Natural killer cell (primary cell): ENCODE measurements at regions not wholly inside any gene's neighbourhood (a gene's known extent, or its start where the extent isn't known, plus 50 kb on each side); places are given as distances from the start of the nearest gene placed in this dataset.

Experiments used
- ATAC-seq, 3 donors: fragments of 150-1000 bp in 2 of 3; fragments of 200-7000 bp in 1 of 3; cut with Tn5 transposase; 1 replicate in 1 of 3; 2 replicates in 2 of 3; pipeline ENCODE4 v1.10.0; 2021; ENCODE audit warnings: mild to moderate bottlenecking in 2 of 3, moderate library complexity in 2 of 3
- DNase-seq, 2 donors: peaks; one replicate each; pipeline versions ENCODE4 v3.0.0 to v3.0.0-alpha.2; 2013 to 2021; ENCODE audit warnings: mixed read lengths in 1 of 2
- H3K27ac ChIP-seq: one replicate; pipeline ENCODE4 v1.5.1; 2013; ENCODE audit warnings: mild to moderate bottlenecking, low read length
- H3K27me3 ChIP-seq: one replicate; pipeline ENCODE4 v1.6.1; 2013; ENCODE audit warnings: low read length; ENCODE audit not compliant: control insufficient read depth, insufficient read depth
- H3K36me3 ChIP-seq: one replicate; pipeline ENCODE4 v1.6.1; 2013; ENCODE audit warnings: low read length; ENCODE audit not compliant: control insufficient read depth, insufficient read depth
- H3K4me1 ChIP-seq: one replicate; pipeline ENCODE4 v1.6.1; 2013; ENCODE audit warnings: low read length; ENCODE audit not compliant: control insufficient read depth, insufficient read depth
- H3K4me3 ChIP-seq: one replicate; pipeline ENCODE4 v1.5.1; 2013; ENCODE audit warnings: low read length
- H3K9me3 ChIP-seq: one replicate; pipeline ENCODE4 v1.6.1; 2013; ENCODE audit warnings: low read length; ENCODE audit not compliant: control insufficient read depth, insufficient read depth
- H3K27ac Mint-ChIP-seq, 2 donors: one replicate each; pipeline ENCODE4 v1.8.0; 2022; ENCODE audit warnings: mild to moderate bottlenecking in 2 of 2, mixed read lengths in 2 of 2, moderate library complexity in 1 of 2
- H3K27me3 Mint-ChIP-seq, 2 donors: one replicate each; pipeline ENCODE4 v1.8.0; 2022; ENCODE audit warnings: low read depth in 2 of 2, mixed read lengths in 2 of 2
- H3K36me3 Mint-ChIP-seq: one replicate; pipeline ENCODE4 v1.8.0; 2022; ENCODE audit warnings: mixed read lengths
- H3K4me1 Mint-ChIP-seq, 2 donors: one replicate each; pipeline ENCODE4 v1.8.0; 2022; ENCODE audit warnings: mixed read lengths in 2 of 2
- H3K4me3 Mint-ChIP-seq: one replicate; pipeline ENCODE4 v1.8.0; 2022; ENCODE audit warnings: mild to moderate bottlenecking, moderate library complexity, mixed read lengths
- H3K9me3 Mint-ChIP-seq, 2 donors: one replicate each; pipeline ENCODE4 v1.8.0; 2022; ENCODE audit warnings: mixed read lengths in 2 of 2
- WGBS: methylation state at CpG from one replicate; pipeline ENCODE4 v1.1.7; 2013; ENCODE audit warnings: missing lambda C conversion rate; ENCODE audit not compliant: insufficient coverage; 5-methylcytosine and 5-hydroxymethylcytosine counted together
- intact Hi-C: fragments of 100-400 bp; cut with micrococcal nuclease; formaldehyde crosslinking; loops from one replicate; pipeline ENCODE4 v1.14.2; 2022
- TF ChIP-seq, protein P1 (sequence below): fragments of 200-600 bp; IDR thresholded peaks from one replicate; pipeline ENCODE4 v1.8.0; 2022; ENCODE audit warnings: antibody characterized with exemption

DNA sequence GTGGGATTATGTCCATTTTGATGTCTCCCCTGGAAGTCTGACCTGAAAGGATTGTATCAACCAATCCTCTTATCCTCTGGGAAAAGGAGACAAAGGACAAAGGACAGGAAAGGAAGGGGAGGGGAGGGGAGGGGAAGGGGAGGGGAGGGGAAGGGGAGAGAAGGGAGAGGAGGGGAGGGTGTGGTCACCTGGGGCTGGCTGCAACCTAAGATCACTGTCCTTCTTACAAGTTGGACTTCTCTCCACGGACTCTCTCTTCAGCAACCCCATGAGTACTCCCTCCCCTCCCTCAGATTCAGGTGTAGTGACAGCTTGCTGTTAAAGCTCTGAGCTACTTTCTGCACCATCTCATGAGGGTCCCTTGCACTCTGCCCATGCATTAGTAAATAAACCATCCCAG is 58.9 kb upstream of the KLHL31 start:
- H3K36me3 Mint-ChIP-seq: no peaks in the 10 kb centered on the region
- H3K27me3 ChIP-seq: no peaks in the 10 kb centered on the region
- 95% methylated on average over 1 of the region's 1 CpG for WGBS
- peaks cover 12 to 13% of the 10 kb centered on the region in 2 donors for H3K4me1 Mint-ChIP-seq
- no peak overlapping the region for H3K4me3 ChIP-seq
- H3K27ac ChIP-seq: no peak overlapping the region
- H3K4me1 ChIP-seq: peaks cover 3% of the 10 kb centered on the region
- TF ChIP-seq, protein P1, sequence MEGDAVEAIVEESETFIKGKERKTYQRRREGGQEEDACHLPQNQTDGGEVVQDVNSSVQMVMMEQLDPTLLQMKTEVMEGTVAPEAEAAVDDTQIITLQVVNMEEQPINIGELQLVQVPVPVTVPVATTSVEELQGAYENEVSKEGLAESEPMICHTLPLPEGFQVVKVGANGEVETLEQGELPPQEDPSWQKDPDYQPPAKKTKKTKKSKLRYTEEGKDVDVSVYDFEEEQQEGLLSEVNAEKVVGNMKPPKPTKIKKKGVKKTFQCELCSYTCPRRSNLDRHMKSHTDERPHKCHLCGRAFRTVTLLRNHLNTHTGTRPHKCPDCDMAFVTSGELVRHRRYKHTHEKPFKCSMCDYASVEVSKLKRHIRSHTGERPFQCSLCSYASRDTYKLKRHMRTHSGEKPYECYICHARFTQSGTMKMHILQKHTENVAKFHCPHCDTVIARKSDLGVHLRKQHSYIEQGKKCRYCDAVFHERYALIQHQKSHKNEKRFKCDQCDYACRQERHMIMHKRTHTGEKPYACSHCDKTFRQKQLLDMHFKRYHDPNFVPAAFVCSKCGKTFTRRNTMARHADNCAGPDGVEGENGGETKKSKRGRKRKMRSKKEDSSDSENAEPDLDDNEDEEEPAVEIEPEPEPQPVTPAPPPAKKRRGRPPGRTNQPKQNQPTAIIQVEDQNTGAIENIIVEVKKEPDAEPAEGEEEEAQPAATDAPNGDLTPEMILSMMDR: no peak
- ATAC-seq: no peak
- H3K27ac Mint-ChIP-seq: no peak overlapping the region
- no peak overlapping the region for H3K4me3 Mint-ChIP-seq
- H3K9me3 Mint-ChIP-seq: no peaks in the 10 kb centered on the region
- H3K27me3 Mint-ChIP-seq: peaks cover 16 to 34% of the 10 kb centered on the region in 2 donors
- no peaks in the 10 kb centered on the region for H3K36me3 ChIP-seq
- DNase-seq: no peak
- H3K9me3 ChIP-seq: no peaks in the 10 kb centered on the region
- intact Hi-C loops: no loop called here

DNA sequence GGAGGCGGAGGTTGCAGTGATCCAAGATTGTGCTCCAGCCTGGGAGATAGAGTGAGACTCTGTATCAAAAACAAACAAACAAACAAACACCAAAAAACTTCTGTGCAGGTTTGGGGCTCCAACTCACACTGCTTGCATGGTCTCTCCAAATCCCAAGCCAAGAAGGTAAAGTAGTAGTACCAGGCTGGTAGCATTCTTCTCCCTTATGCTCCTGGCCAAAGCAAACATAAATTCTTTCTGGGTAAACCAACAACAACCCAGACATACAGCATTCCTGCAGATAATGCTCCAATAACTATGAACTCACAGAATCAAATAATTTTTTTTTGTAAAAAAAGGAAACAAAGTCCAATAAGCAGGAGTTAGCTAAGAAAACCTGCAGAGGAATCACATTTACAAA is 57.8 kb upstream of the KLHL31 start:
- Mint-ChIP-seq H3K9me3 (no peaks in the 10 kb centered on the region), H3K4me1 (peaks cover 13 to 14% of the 10 kb centered on the region in 2 donors), H3K27me3 (peaks cover 20 to 34% of the 10 kb centered on the region in 2 donors), H3K4me3 (no peak overlapping the region), H3K27ac (no peak overlapping the region), H3K36me3 (no peaks in the 10 kb centered on the region)
- intact Hi-C loops: no loop called here
- Histone ChIP-seq H3K9me3 (no peaks in the 10 kb centered on the region), H3K27me3 (no peaks in the 10 kb centered on the region), H3K27ac (no peak overlapping the region), H3K36me3 (no peaks in the 10 kb centered on the region), H3K4me3 (no peak overlapping the region), H3K4me1 (peaks cover under 1% of the 10 kb centered on the region)
- DNase-seq (no peak), ATAC-seq (no peak)
- WGBS: 100% methylated on average over 1 of the region's 1 CpG
- TF ChIP-seq, protein P1: no peak

DNA sequence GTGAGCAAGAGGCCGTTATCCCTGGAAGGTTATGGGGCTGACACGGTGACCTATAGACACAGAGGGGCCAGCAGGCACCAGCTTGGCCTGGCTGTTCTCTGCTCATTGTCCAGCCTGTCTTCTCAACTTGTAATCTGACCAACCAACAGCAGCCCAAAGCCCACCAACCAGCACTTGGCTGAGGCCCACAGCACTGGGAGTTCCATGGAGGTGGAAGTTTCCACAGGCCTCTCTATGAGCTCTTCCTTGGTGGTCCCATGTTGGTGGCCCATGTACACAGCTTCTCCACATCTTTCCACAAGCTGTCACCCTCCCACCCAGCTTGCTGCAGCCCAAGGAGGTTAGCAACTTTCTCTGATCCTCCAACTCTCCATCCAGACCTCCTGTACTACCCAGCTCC is 56.2 kb upstream of the KLHL31 start:
- Histone ChIP-seq H3K9me3 (no peaks in the 10 kb centered on the region), H3K27ac (no peak overlapping the region), H3K36me3 (no peaks in the 10 kb centered on the region), H3K27me3 (no peaks in the 10 kb centered on the region), H3K4me1 (no peaks in the 10 kb centered on the region), H3K4me3 (no peak overlapping the region)
- H3K36me3 Mint-ChIP-seq: no peaks in the 10 kb centered on the region
- peaks cover 24 to 28% of the 10 kb centered on the region in 2 donors for H3K27me3 Mint-ChIP-seq
- WGBS: 98% methylated on average over 2 of the region's 2 CpGs
- ATAC-seq (no peak), DNase-seq (no peak)
- intact Hi-C loops: no loop called here
- H3K4me1 Mint-ChIP-seq: peaks cover 12 to 13% of the 10 kb centered on the region in 2 donors
- H3K4me3 Mint-ChIP-seq: no peak overlapping the region
- no peak overlapping the region for H3K27ac Mint-ChIP-seq
- TF ChIP-seq, protein P1: no peak
- no peaks in the 10 kb centered on the region for H3K9me3 Mint-ChIP-seq
